Karpas-422 (cell line): ENCODE measurements at regions not wholly inside any gene's neighbourhood (a gene's known extent, or its start where the extent isn't known, plus 50 kb on each side); places are given as distances from the start of the nearest gene placed in this dataset.
"Not testable (repeated sequence)": the region's sequence is repeated elsewhere in the genome, so short reads cannot be mapped to it uniquely, and the experiment has no call there.

Source experiments
- DNase-seq: peaks from one replicate; pipeline ENCODE4 v3.0.0-alpha.2; 2015
- H2AFZ ChIP-seq: fragments of 200-600 bp; sonication (generic); 2 replicates; pipeline ENCODE4 v1.6.1; 2014; ENCODE audit warnings: antibody characterized with exemption, low read length, mixed read lengths
- H3K27ac ChIP-seq: fragments of 200-600 bp; sonication (generic); 2 replicates; pipeline ENCODE4 v1.5.1; 2014; ENCODE audit warnings: mild to moderate bottlenecking, low read length, moderate library complexity
- H3K27me3 ChIP-seq: fragments of 200-600 bp; sonication (generic); 2 replicates; pipeline ENCODE4 v1.6.1; 2014; ENCODE audit warnings: low read length, mixed read lengths
- H3K36me3 ChIP-seq: fragments of 200-600 bp; sonication (generic); 2 replicates; pipeline ENCODE4 v1.6.1; 2014; ENCODE audit warnings: low read length, mixed read lengths; ENCODE audit not compliant: insufficient read depth
- H3K4me1 ChIP-seq: fragments of 200-600 bp; sonication (generic); 2 replicates; pipeline ENCODE4 v1.6.1; 2014; ENCODE audit warnings: mild to moderate bottlenecking, low read length, mixed read lengths
- H3K4me2 ChIP-seq: fragments of 200-600 bp; sonication (generic); 2 replicates; pipeline ENCODE4 v1.6.1; 2014; ENCODE audit warnings: low read length, low read depth, mild to moderate bottlenecking; ENCODE audit not compliant: poor library complexity, severe bottlenecking
- H3K4me3 ChIP-seq: fragments of 200-600 bp; sonication (generic); 2 replicates; pipeline ENCODE4 v1.5.1; 2014; ENCODE audit warnings: mild to moderate bottlenecking, antibody characterized with exemption, low read length, mixed read lengths
- H3K79me2 ChIP-seq: fragments of 200-600 bp; sonication (generic); 2 replicates; pipeline ENCODE4 v1.6.1; 2014; ENCODE audit warnings: mild to moderate bottlenecking, low read length, mixed read lengths
- H3K9ac ChIP-seq: fragments of 200-600 bp; sonication (generic); 2 replicates; pipeline ENCODE4 v1.6.0; 2014; ENCODE audit warnings: low read length
- H3K9me2 ChIP-seq: fragments of 200-600 bp; sonication (generic), shearing (Covaris generic); replicated peaks from 2 replicates; pipeline ENCODE4 v1.6.0; 2014; ENCODE audit warnings: mild to moderate bottlenecking, low read length, moderate library complexity; ENCODE audit not compliant: insufficient read depth
- H3K9me3 ChIP-seq: fragments of 300-700, 200-600 bp; sonication (generic); 2 replicates; pipeline ENCODE4 v1.6.1; 2014; ENCODE audit warnings: low read length, mixed read lengths
- H4K20me1 ChIP-seq: fragments of 200-600 bp; sonication (generic); 2 replicates; pipeline ENCODE4 v1.6.1; 2014; ENCODE audit warnings: mild to moderate bottlenecking, antibody characterized with exemption, low read length, low read depth; ENCODE audit not compliant: insufficient read depth

DNA sequence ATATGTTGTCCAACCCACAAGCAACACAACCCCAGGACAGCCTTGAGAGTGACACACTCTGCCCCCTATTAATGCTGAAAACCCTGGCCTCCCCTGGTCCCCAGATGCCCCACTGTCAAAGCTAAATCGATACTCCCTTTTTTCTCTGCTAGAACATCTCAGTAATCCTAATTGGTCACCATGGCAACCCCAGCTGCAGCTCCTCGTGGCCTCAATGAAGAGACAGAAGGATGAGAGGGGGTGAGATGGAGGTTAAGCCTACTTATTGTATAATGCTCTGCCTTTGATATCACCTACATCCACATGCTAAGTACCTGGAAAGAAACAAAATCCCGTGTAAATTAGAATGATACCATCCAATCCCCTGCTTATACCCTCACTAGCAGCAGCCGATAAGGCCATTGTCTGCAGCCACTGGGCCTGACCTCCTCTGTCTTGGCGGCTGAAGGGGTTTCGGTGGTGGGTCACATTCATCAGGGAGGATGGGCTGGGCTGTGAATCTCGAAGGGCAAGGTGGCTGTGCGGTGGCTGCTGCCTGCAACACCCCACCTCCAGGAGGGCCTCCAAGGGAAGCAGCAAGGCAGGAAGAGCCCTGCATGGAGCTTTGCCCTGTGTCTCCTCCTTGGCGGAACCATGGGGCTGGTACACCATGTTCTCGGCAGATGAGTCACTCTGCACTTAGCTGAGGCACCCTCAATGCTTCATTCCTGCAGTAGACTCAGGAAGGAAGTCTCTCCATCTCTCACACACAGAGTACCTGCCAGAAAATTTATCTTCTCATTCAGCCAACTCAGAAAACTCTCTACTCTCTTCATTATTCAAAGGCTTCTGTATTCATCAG, 399.5 kb downstream of the BUD13 start:
- no peak overlapping the region for H3K4me2 ChIP-seq
- DNase-seq, result no peak
- H2AFZ ChIP-seq, result no peak overlapping the region
- no peaks in the 10 kb centered on the region for H3K9me2 ChIP-seq
- H3K9me3 ChIP-seq, result no peaks in the 10 kb centered on the region
- no peaks in the 10 kb centered on the region for H3K4me1 ChIP-seq
- H3K27ac ChIP-seq, result no peak overlapping the region
- H4K20me1 ChIP-seq, result no peaks in the 10 kb centered on the region
- no peaks in the 10 kb centered on the region for H3K36me3 ChIP-seq
- H3K79me2 ChIP-seq, result no peaks in the 10 kb centered on the region
- no peaks in the 10 kb centered on the region for H3K27me3 ChIP-seq
- H3K4me3 ChIP-seq, result no peak overlapping the region
- no peak overlapping the region for H3K9ac ChIP-seq

GRCh38 chr11:116371146-116371545, 401.6 kb downstream of the BUD13 start:
- H3K9ac ChIP-seq, result no peak overlapping the region
- DNase-seq, result no peak

DNA sequence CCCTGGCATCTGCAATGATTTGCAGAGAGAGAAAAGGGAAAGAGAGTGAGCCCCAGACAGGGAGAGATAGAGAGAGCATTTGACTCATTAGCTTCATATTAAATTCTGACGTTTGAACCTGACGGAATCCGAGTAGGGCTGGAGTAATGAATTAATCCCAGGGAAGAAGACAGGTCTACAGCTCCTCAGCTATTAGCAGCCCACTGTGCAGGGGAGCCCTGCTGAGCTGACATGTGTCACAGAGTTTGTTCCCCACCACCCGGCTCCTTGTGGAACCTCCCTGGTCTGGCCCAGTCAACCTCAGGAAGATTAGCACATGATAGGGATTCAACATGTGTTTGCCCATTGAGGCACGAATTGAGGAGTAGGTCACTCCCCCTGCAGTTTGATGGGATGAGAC, 404.0 kb downstream of the BUD13 start:
- H3K9ac ChIP-seq, result no peak overlapping the region
- H4K20me1 ChIP-seq, result no peaks in the 10 kb centered on the region
- no peak for DNase-seq
- no peaks in the 10 kb centered on the region for H3K9me3 ChIP-seq
- no peaks in the 10 kb centered on the region for H3K79me2 ChIP-seq
- no peaks in the 10 kb centered on the region for H3K27me3 ChIP-seq
- H3K27ac ChIP-seq, result no peak overlapping the region
- no peaks in the 10 kb centered on the region for H3K9me2 ChIP-seq
- H3K4me2 ChIP-seq, result no peak overlapping the region
- H3K4me3 ChIP-seq, result no peak overlapping the region
- no peaks in the 10 kb centered on the region for H3K4me1 ChIP-seq
- no peaks in the 10 kb centered on the region for H3K36me3 ChIP-seq
- no peak overlapping the region for H2AFZ ChIP-seq

More at GRCh38 chr11:116371146-116371545, 401.6 kb downstream of the BUD13 start:
- Histone ChIP-seq H4K20me1 (no peaks in the 10 kb centered on the region), H3K9me3 (no peaks in the 10 kb centered on the region), H3K9me2 (no peaks in the 10 kb centered on the region), H3K27me3 (no peaks in the 10 kb centered on the region), H3K4me3 (no peak overlapping the region), H3K27ac (no peak overlapping the region), H3K4me1 (no peaks in the 10 kb centered on the region), H2AFZ (no peak overlapping the region), H3K4me2 (no peak overlapping the region), H3K36me3 (no peaks in the 10 kb centered on the region), H3K79me2 (no peaks in the 10 kb centered on the region)

DNA sequence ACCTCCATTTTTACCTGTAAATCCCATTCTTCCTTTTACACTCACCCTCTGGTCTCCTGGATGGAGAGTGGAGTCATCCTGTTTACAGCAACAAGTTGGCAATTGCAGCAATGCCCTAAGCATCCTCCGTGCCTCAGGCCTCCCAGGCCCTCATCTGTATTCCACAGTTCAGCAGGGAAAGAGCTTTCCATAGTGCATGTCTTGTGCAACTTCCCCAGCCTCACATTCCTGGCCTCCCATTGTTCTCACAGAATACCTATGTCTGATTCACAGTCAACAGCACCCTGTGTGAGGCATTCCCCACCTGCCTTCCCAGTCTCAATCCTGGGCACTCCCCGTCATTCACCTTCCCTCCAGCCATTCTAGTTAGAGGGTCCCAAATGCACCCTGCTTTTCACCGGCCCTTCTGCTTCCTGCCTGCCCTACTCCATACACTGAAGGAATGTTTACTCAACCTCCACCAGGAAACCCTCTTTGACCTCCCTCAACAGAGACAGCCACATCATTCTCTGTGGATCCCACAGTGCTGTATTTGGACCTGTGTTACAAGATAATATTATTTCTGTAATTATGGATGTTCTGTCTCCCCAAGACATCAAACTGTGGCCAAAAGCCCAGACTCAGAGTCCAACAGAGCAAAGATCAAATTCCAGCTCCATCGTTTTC, 405.7 kb downstream of the BUD13 start:
- Histone ChIP-seq H3K9ac (no peak overlapping the region), H4K20me1 (no peaks in the 10 kb centered on the region), H3K4me3 (no peak overlapping the region), H3K4me1 (no peaks in the 10 kb centered on the region), H3K27me3 (no peaks in the 10 kb centered on the region), H3K36me3 (no peaks in the 10 kb centered on the region), H3K79me2 (no peaks in the 10 kb centered on the region), H3K9me3 (no peaks in the 10 kb centered on the region), H2AFZ (no peak overlapping the region), H3K27ac (no peak overlapping the region), H3K9me2 (no peaks in the 10 kb centered on the region), H3K4me2 (no peak overlapping the region)
- DNase-seq, result no peak

DNA sequence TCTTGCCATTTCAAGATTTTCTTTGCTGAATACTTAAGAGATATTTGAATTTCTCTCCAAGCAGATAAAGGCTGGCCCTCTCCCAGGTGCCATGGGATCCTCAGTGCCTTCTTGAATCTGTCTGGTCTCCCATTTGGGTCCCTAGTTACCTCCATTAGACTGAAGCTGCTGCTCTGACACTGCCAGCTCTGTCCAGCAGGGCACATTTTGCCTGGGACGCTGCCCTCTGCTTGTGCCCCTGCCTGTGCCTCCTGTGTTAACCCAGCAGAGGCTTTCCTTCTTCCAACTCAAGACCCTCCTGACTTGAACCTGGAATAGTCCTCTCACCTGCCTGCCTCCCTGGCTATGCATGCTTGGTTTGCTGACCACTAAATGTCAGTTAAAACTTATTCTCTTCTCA, 406.3 kb downstream of the BUD13 start:
- DNase-seq, result no peak
- no peak overlapping the region for H3K4me3 ChIP-seq
- no peak overlapping the region for H3K27ac ChIP-seq
- no peaks in the 10 kb centered on the region for H3K79me2 ChIP-seq
- H3K9me2 ChIP-seq, result no peaks in the 10 kb centered on the region
- H3K36me3 ChIP-seq, result no peaks in the 10 kb centered on the region
- H3K4me1 ChIP-seq, result no peaks in the 10 kb centered on the region
- no peak overlapping the region for H3K4me2 ChIP-seq
- H2AFZ ChIP-seq, result no peak overlapping the region
- no peaks in the 10 kb centered on the region for H3K27me3 ChIP-seq
- H3K9me3 ChIP-seq, result no peaks in the 10 kb centered on the region
- no peak overlapping the region for H3K9ac ChIP-seq
- no peaks in the 10 kb centered on the region for H4K20me1 ChIP-seq

GRCh38 chr11:116364925-116365324, 407.9 kb downstream of the BUD13 start:
- H2AFZ ChIP-seq, result not testable (repeated sequence)

DNA sequence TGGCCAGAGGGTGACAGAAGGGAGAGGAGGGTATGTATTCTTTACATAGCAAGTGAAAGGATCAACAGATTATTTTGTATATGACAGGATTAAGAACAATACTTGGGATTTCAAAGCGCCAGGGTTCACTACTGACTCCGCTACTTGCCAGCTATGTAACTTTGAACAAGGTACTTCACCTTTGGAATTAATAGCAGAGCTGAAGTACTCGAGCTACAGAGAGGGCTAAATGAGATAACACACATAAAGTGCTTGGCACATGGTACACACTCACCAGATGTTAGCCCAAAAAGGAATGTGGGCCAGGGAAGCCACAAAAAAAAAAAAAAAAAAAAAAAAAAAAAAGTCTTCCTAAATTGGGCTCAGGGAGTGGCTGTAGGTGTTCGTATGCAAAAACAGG, 408.4 kb downstream of the BUD13 start:
- no peak for DNase-seq
- Histone ChIP-seq H3K4me3 (no peak overlapping the region), H3K79me2 (no peaks in the 10 kb centered on the region), H4K20me1 (no peaks in the 10 kb centered on the region), H3K9me3 (no peaks in the 10 kb centered on the region), H3K27me3 (no peaks in the 10 kb centered on the region), H3K27ac (no peak overlapping the region), H3K36me3 (no peaks in the 10 kb centered on the region), H3K9me2 (no peaks in the 10 kb centered on the region), H3K4me2 (no peak overlapping the region), H3K4me1 (no peaks in the 10 kb centered on the region), H2AFZ (no peak overlapping the region), H3K9ac (no peak overlapping the region)

More at GRCh38 chr11:116364925-116365324, 407.9 kb downstream of the BUD13 start:
- not testable (repeated sequence) for H3K9me2 ChIP-seq, H3K27me3 ChIP-seq, H3K4me1 ChIP-seq, DNase-seq, H3K36me3 ChIP-seq, H4K20me1 ChIP-seq, H3K27ac ChIP-seq, H3K9ac ChIP-seq, H3K79me2 ChIP-seq, H3K4me2 ChIP-seq, H3K4me3 ChIP-seq, H3K9me3 ChIP-seq

DNA sequence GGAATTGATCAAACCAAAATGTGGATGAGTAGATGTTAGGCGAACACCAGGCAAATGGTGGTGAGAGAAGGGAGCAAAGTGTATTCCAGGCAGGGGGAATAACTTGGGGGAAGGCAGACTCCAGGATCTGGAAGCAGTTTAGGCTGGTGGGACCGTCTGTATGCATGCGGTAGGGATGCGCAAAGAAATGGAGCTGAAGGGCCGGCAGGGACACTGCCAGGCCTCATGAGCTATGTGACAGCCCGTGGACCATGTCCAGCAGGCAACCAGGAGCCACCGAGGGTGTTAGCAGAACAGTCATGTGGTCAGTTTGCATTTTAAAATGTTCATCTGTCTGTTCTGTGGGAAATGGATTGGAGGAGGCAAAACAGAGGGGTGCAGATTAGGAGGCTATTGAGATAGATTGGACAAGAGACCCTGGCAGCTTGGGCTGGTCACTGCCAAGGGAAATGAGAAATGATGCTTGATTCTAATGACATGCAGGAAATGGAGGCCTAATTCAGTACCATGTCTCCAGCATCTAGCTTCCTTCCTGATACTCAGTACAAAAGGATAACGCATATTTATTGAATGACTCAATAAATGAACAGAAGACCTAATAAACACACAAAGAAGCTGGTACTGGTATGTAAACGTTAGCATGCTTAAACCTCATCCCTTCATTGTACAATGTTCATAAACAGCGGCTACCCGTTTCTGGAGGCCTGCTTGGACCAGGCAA, 412.4 kb downstream of the BUD13 start:
- DNase-seq, result no peak
- no peak overlapping the region for H3K4me3 ChIP-seq
- no peaks in the 10 kb centered on the region for H3K9me2 ChIP-seq
- no peaks in the 10 kb centered on the region for H3K79me2 ChIP-seq
- no peak overlapping the region for H3K4me2 ChIP-seq
- no peak overlapping the region for H3K9ac ChIP-seq
- no peaks in the 10 kb centered on the region for H3K27me3 ChIP-seq
- no peaks in the 10 kb centered on the region for H3K36me3 ChIP-seq
- no peaks in the 10 kb centered on the region for H3K9me3 ChIP-seq
- no peaks in the 10 kb centered on the region for H4K20me1 ChIP-seq
- no peaks in the 10 kb centered on the region for H3K4me1 ChIP-seq
- no peak overlapping the region for H3K27ac ChIP-seq
- H2AFZ ChIP-seq, result no peak overlapping the region
